Mammary epithelial cell (primary cell): ENCODE measurements at regions not wholly inside any gene's neighbourhood (a gene's known extent, or its start where the extent isn't known, plus 50 kb on each side); places are given as distances from the start of the nearest gene placed in this dataset.

ENCODE experiments used
- EZH2 ChIP-seq: IDR thresholded peaks from 2 replicates; pipeline ENCODE4 v1.6.1; 2012; ENCODE audit warnings: low read length, inconsistent platforms, borderline replicate concordance
- TF ChIP-seq, protein P1 (sequence below), 2 donors: IDR thresholded peaks in 1 of 2; conservative IDR thresholded peaks in 1 of 2; 2 replicates each; pipeline ENCODE4 v1.5.1; 2011 to 2012; ENCODE audit warnings: inconsistent platforms in 2 of 2, low read length in 2 of 2, mild to moderate bottlenecking in 2 of 2, control low read depth in 1 of 2, low read depth in 1 of 2; ENCODE audit not compliant: insufficient read depth in 1 of 2; ENCODE audit errors: extremely low read depth in 1 of 2

DNA sequence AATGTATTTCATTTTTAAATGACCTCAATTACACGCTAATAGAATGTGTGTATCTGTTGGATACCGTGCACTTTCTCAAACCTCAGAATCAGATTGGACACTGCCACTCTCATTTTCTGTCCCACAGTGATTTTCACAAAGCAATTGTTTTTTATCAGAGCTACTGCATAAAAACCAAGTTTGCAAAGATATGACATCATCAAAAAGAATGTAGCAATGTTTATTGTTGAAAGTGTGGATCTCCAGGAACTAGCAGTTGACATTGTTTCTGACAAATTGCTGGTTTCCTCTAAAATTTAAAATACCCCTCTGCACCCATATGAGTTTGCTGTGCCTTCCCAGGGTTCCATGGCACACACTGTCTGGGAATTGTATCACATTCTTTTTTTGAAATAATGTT lies 362.7 kb upstream of the DDI1 start:
- TF ChIP-seq, protein P1, sequence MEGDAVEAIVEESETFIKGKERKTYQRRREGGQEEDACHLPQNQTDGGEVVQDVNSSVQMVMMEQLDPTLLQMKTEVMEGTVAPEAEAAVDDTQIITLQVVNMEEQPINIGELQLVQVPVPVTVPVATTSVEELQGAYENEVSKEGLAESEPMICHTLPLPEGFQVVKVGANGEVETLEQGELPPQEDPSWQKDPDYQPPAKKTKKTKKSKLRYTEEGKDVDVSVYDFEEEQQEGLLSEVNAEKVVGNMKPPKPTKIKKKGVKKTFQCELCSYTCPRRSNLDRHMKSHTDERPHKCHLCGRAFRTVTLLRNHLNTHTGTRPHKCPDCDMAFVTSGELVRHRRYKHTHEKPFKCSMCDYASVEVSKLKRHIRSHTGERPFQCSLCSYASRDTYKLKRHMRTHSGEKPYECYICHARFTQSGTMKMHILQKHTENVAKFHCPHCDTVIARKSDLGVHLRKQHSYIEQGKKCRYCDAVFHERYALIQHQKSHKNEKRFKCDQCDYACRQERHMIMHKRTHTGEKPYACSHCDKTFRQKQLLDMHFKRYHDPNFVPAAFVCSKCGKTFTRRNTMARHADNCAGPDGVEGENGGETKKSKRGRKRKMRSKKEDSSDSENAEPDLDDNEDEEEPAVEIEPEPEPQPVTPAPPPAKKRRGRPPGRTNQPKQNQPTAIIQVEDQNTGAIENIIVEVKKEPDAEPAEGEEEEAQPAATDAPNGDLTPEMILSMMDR (conservative IDR thresholded peaks at IDR 0.05 in 1 of 2, IDR thresholded peaks at IDR 0.05 in 1 of 2; ENCODE audit: extremely low read depth in 1 of 2, insufficient read depth in 1 of 2, low read depth in 1 of 2, low read length in 2 of 2) = no peak
- no peak for TF ChIP-seq EZH2
